Body of pancreas (tissue), 4 donors: ENCODE measurements at regions not wholly inside any gene's neighbourhood (a gene's known extent, or its start where the extent isn't known, plus 50 kb on each side); places are given as distances from the start of the nearest gene placed in this dataset.

ENCODE experiments used
- ATAC-seq: fragments of 150-250 bp; one replicate; pipeline ENCODE4 v1.9.1; 2016
- DNase-seq, 4 donors: peaks; one replicate each; pipeline ENCODE4 v3.0.0-alpha.2; 2019
- H3K27ac ChIP-seq, 4 donors: fragments of 200-600 bp; sonication (generic); 1 replicate in 3 of 4; 2 replicates in 1 of 4; pipeline versions ENCODE4 v1.5.1 to v1.6.1; 2016 to 2019; ENCODE audit warnings: mild to moderate bottlenecking in 1 of 4, mixed read lengths in 1 of 4, moderate library complexity in 1 of 4
- H3K27me3 ChIP-seq, 2 donors: fragments of 200-600 bp; sonication (generic); one replicate each; pipeline ENCODE4 v1.6.0; 2016; ENCODE audit warnings: mild to moderate bottlenecking in 1 of 2
- H3K36me3 ChIP-seq, 2 donors: fragments of 200-600 bp; sonication (generic); replicated peaks in 1 of 2; 2 replicates each; pipeline ENCODE4 v1.5.1; 2016; ENCODE audit warnings: low read depth in 2 of 2; ENCODE audit not compliant: insufficient read depth in 1 of 2
- H3K4me1 ChIP-seq: fragments of 200-600 bp; sonication (generic); one replicate; pipeline ENCODE4 v1.6.0; 2016
- H3K4me3 ChIP-seq, 2 donors: fragments of 200-600 bp; sonication (generic); 1 replicate in 1 of 2; 2 replicates in 1 of 2; pipeline ENCODE4 v1.5.1; 2016 to 2019
- H3K9me3 ChIP-seq, 3 donors: fragments of 200-600 bp; sonication (generic); 1 replicate in 2 of 3; 2 replicates in 1 of 3; pipeline ENCODE4 v1.5.1; 2016
- CTCF ChIP-seq, 7 experiments: fragments of 450-650 bp in 4 of 7; fragments of 200-600 bp in 3 of 7; sonication (generic) in 3 of 7; IDR thresholded peaks; one replicate each; pipeline ENCODE4 v1.5.1; 2016 to 2019; ENCODE audit warnings: antibody characterized with exemption in 7 of 7
- POLR2A ChIP-seq, 3 donors: fragments of 450-650 bp; IDR thresholded peaks; one replicate each; pipeline ENCODE4 v1.6.1; 2016; ENCODE audit warnings: antibody characterized with exemption in 3 of 3, mild to moderate bottlenecking in 2 of 3
- WGBS, 2 donors: methylation state at CpG; one replicate each; pipeline ENCODE4 v1.1.5; 2017; 5-methylcytosine and 5-hydroxymethylcytosine counted together
- intact Hi-C: fragments of 100-400 bp; cut with DNase I; formaldehyde crosslinking; loops from one replicate; pipeline ENCODE4 v1.15.1; 2023

- ATAC-seq, result no peak
- TF ChIP-seq CTCF (IDR thresholded peaks at IDR 0.05) (no peak), POLR2A (IDR thresholded peaks at IDR 0.05) (no peak)
- no peaks in the 10 kb centered on the region for H3K9me3 ChIP-seq
- no peaks in the 10 kb centered on the region for H3K27me3 ChIP-seq
- DNase-seq, result no peak
- intact Hi-C loops, result no loop called here
- no peak overlapping the region for H3K27ac ChIP-seq
- no peak overlapping the region for H3K4me3 ChIP-seq
- WGBS, 2 donors, result 9 to 16% methylated on average over 3 of the region's 3 CpGs
- no peaks in the 10 kb centered on the region for H3K36me3 ChIP-seq
- no peaks in the 10 kb centered on the region for H3K4me1 ChIP-seq
These were observed 133.0 kb upstream of the TMCC3 start for GRCh38 chr12:94783343-94783742.

GRCh38 chr12:94781835-94782234 lies 131.5 kb upstream of the TMCC3 start:
- H3K27me3 ChIP-seq, result no peaks in the 10 kb centered on the region
- no peaks in the 10 kb centered on the region for H3K9me3 ChIP-seq
- ATAC-seq, result no peak
- intact Hi-C loops, result no loop called here
- no peaks in the 10 kb centered on the region for H3K4me1 ChIP-seq
- no peak overlapping the region for H3K27ac ChIP-seq
- no peak for DNase-seq
- WGBS, 2 donors, result 60 to 84% methylated on average over 2 of the region's 2 CpGs
- H3K36me3 ChIP-seq, result no peaks in the 10 kb centered on the region
- no peak overlapping the region for H3K4me3 ChIP-seq
- TF ChIP-seq CTCF (IDR thresholded peaks at IDR 0.05) (no peak), POLR2A (IDR thresholded peaks at IDR 0.05) (no peak)

- TF ChIP-seq CTCF (IDR thresholded peaks at IDR 0.05), result no peak
- 59 to 63% methylated on average over 6 of the region's 6 CpGs for WGBS, 2 donors
- Histone ChIP-seq H3K9me3 (no peaks in the 10 kb centered on the region), H3K4me3 (no peak overlapping the region), H3K4me1 (no peaks in the 10 kb centered on the region), H3K27ac (no peak overlapping the region), H3K27me3 (no peaks in the 10 kb centered on the region), H3K36me3 (no peaks in the 10 kb centered on the region)
- DNase-seq, result no peak
- intact Hi-C loops, result no loop called here
- ATAC-seq, result no peak
These were observed 129.1 kb upstream of the TMCC3 start for GRCh38 chr12:94779485-94779884.

GRCh38 chr12:94777936-94778335 lies 127.6 kb upstream of the TMCC3 start:
- 60 to 75% methylated on average over 5 of the region's 5 CpGs for WGBS, 2 donors
- ATAC-seq, result no peak
- Histone ChIP-seq H3K36me3 (no peaks in the 10 kb centered on the region), H3K27ac (no peak overlapping the region), H3K4me1 (no peaks in the 10 kb centered on the region), H3K27me3 (no peaks in the 10 kb centered on the region), H3K9me3 (no peaks in the 10 kb centered on the region), H3K4me3 (no peak overlapping the region)
- DNase-seq, result no peak
- no peak for TF ChIP-seq POLR2A (IDR thresholded peaks at IDR 0.05)
- TF ChIP-seq CTCF (IDR thresholded peaks at IDR 0.05), result no peak
- intact Hi-C loops, result no loop called here

GRCh38 chr12:94775710-94776109 lies 125.4 kb upstream of the TMCC3 start:
- WGBS, 2 donors, result 54 to 60% methylated on average over 5 to 7 of the region's 7 CpGs
- no peaks in the 10 kb centered on the region for H3K4me1 ChIP-seq
- intact Hi-C loops, result no loop called here
- DNase-seq, result no peak
- TF ChIP-seq CTCF (IDR thresholded peaks at IDR 0.05) (no peak), POLR2A (IDR thresholded peaks at IDR 0.05) (no peak)
- no peak for ATAC-seq
- no peak overlapping the region for H3K27ac ChIP-seq
- H3K27me3 ChIP-seq, result no peaks in the 10 kb centered on the region
- no peak overlapping the region for H3K4me3 ChIP-seq
- no peaks in the 10 kb centered on the region for H3K9me3 ChIP-seq
- H3K36me3 ChIP-seq, result no peaks in the 10 kb centered on the region
